ENCODE measurements at regions not wholly inside any gene's neighbourhood (a gene's known extent, or its start where the extent isn't known, plus 50 kb on each side); places are given as distances from the start of the nearest gene placed in this dataset.

DNA sequence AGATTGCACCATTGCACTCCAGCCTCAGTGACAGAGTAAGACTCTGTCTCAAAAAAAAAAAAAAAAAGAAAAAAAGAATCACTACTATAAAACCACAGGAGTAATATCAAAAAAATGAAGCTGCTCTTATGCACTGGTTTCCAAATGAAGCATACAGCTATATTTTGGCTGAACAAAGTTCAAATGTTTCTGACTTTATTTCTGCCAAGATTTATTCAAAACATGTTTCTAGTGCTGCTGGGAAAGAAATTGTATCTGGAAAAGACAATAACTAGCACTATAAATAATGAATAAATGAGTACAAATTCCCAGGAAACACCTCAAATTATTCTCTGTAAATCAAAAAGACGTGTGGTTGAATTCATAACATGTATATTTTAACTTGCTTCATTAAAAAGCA lies 102.5 kb upstream of the MME start:
- TF ChIP-seq, protein P1, sequence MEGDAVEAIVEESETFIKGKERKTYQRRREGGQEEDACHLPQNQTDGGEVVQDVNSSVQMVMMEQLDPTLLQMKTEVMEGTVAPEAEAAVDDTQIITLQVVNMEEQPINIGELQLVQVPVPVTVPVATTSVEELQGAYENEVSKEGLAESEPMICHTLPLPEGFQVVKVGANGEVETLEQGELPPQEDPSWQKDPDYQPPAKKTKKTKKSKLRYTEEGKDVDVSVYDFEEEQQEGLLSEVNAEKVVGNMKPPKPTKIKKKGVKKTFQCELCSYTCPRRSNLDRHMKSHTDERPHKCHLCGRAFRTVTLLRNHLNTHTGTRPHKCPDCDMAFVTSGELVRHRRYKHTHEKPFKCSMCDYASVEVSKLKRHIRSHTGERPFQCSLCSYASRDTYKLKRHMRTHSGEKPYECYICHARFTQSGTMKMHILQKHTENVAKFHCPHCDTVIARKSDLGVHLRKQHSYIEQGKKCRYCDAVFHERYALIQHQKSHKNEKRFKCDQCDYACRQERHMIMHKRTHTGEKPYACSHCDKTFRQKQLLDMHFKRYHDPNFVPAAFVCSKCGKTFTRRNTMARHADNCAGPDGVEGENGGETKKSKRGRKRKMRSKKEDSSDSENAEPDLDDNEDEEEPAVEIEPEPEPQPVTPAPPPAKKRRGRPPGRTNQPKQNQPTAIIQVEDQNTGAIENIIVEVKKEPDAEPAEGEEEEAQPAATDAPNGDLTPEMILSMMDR (IDR thresholded peaks at IDR 0.05) = no peak
- TF ChIP-seq POLR2A (IDR thresholded peaks at IDR 0.05) (no peak), EP300 (IDR thresholded peaks at IDR 0.05) (no peak), POLR2AphosphoS5 (IDR thresholded peaks at IDR 0.05) (no peak)

Measured in stomach (tissue), 4 donors.